CD4-positive, CD25-positive, alpha-beta regulatory T cell (primary cell): ENCODE measurements at regions not wholly inside any gene's neighbourhood (a gene's known extent, or its start where the extent isn't known, plus 50 kb on each side); places are given as distances from the start of the nearest gene placed in this dataset.

Experiments used
- ATAC-seq, 2 donors: fragments of 150-1000 bp; cut with Tn5 transposase; one replicate each; pipeline ENCODE4 v1.10.0; 2021; ENCODE audit warnings: low read depth in 2 of 2, moderate number of reproducible peaks in 2 of 2, moderate library complexity in 1 of 2
- DNase-seq, 3 donors: peaks; one replicate each; pipeline versions ENCODE4 v3.0.0 to v3.0.0-alpha.2; 2012 to 2022; ENCODE audit warnings: mixed read lengths in 1 of 3
- H3K27ac ChIP-seq: one replicate; pipeline ENCODE4 v1.7.0; 2013; ENCODE audit warnings: mild to moderate bottlenecking, low read length; ENCODE audit not compliant: insufficient read depth, poor library complexity, severe bottlenecking
- H3K27me3 ChIP-seq: one replicate; pipeline ENCODE4 v1.7.0; 2013; ENCODE audit warnings: low read length; ENCODE audit not compliant: control insufficient read depth, insufficient read depth
- H3K36me3 ChIP-seq: one replicate; pipeline ENCODE4 v1.7.0; 2013; ENCODE audit warnings: mild to moderate bottlenecking, low read length, moderate library complexity; ENCODE audit not compliant: control insufficient read depth, insufficient read depth
- H3K4me1 ChIP-seq: 2 replicates; pipeline ENCODE4 v1.7.0; 2013; ENCODE audit warnings: mild to moderate bottlenecking, low read length; ENCODE audit not compliant: insufficient read depth, control insufficient read depth, poor library complexity, severe bottlenecking
- H3K4me3 ChIP-seq: one replicate; pipeline ENCODE4 v1.7.0; 2013; ENCODE audit warnings: low read depth, mild to moderate bottlenecking, low read length, moderate library complexity
- H3K9me3 ChIP-seq, 2 experiments: 1 replicate in 1 of 2; 2 replicates in 1 of 2; pipeline ENCODE4 v1.7.0; 2013; ENCODE audit warnings: low read length in 2 of 2, mild to moderate bottlenecking in 1 of 2, moderate library complexity in 1 of 2; ENCODE audit not compliant: control insufficient read depth in 2 of 2
- H3K27ac Mint-ChIP-seq, 3 donors: one replicate each; pipeline ENCODE4 v1.8.0; 2020 to 2022; ENCODE audit warnings: mild to moderate bottlenecking in 3 of 3, mixed read lengths in 3 of 3, moderate library complexity in 2 of 3
- H3K27me3 Mint-ChIP-seq: one replicate; pipeline ENCODE4 v1.8.0; 2022; ENCODE audit warnings: mild to moderate bottlenecking, mixed read lengths
- H3K36me3 Mint-ChIP-seq: one replicate; pipeline ENCODE4 v1.8.0; 2020; ENCODE audit warnings: mixed read lengths
- H3K4me1 Mint-ChIP-seq, 4 donors: one replicate each; pipeline ENCODE4 v1.8.0; 2020 to 2022; ENCODE audit warnings: mixed read lengths in 4 of 4, mild to moderate bottlenecking in 1 of 4
- H3K4me3 Mint-ChIP-seq, 4 donors: one replicate each; pipeline ENCODE4 v1.8.0; 2020 to 2022; ENCODE audit warnings: mild to moderate bottlenecking in 4 of 4, mixed read lengths in 4 of 4, moderate library complexity in 3 of 4
- H3K9me3 Mint-ChIP-seq, 7 donors: one replicate each; pipeline ENCODE4 v1.8.0; 2020 to 2022; ENCODE audit warnings: mixed read lengths in 7 of 7, mild to moderate bottlenecking in 3 of 7, moderate library complexity in 2 of 7

DNA sequence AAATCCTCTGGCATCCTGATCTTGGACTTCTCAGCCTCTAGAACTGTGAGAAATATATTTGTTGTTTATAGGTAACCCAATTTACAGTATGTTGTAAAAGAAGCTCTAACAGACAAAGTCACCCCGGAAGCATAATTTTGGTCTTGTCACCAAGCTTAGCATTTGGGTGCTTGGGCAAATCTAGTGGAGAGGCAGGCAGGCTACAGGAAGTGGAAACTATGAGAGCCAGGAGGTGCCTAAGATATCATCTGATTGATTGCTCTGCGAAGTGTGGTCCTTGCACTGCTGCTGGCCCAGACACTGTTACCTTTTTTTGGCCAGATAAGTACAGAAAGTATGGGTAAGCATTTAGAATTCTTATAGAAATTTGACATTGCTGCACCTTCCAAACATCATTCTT, 102.9 kb downstream of the CDC42EP3 start:
- DNase-seq = peak in 2 of 3 donors; percentile 19 to 64

DNA sequence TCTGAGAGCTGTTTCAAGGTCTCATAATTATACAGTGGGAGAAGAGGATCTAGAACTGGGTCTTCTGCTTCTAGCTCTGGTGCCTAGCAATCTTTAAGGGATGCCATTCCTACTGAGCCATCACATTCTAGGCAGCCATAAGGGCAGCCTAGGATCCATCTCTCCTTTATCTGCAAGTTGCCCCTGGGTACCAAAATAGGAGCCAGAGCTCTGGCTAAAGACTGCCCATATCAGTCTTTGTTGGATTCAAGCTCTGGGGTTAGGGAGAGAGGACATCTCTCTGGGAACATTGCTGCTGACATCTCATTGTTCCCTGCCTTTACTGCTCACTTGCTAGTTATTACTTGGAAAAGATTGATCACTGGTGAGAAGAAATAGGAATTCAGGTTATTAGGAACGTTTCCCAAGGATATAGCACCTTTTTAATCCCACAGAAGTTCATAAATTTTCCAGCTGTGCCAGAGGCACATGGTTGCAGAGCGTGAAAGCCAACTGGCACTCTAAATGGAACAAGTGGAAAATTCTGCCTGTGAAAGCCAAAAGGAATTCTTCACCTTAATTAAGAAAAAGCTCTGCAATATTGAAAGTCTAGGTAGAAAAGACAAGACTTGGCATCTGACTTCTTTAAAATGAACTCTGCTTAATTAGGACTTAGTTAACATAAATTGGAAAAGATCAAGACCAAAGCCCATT, 102.2 kb downstream of the CDC42EP3 start:
- no peaks in the 10 kb centered on the region for H3K9me3 ChIP-seq
- DNase-seq (no peak), ATAC-seq (no peak)
- Mint-ChIP-seq H3K36me3 (no peaks in the 10 kb centered on the region), H3K9me3 (peaks cover 0 to 2% (median 0%) of the 10 kb centered on the region in 7 donors), H3K4me1 (peaks cover 11 to 15% (median 13%) of the 10 kb centered on the region in 4 donors), H3K4me3 (no peak overlapping the region), H3K27me3 (peaks cover 5% of the 10 kb centered on the region), H3K27ac (peak overlapping the region in 1 of 3 donors; percentile 44)
- H3K4me1 ChIP-seq = peaks cover 11% of the 10 kb centered on the region
- H3K4me3 ChIP-seq = no peak overlapping the region
- H3K27ac ChIP-seq = no peak overlapping the region
- H3K27me3 ChIP-seq = no peaks in the 10 kb centered on the region
- H3K36me3 ChIP-seq = no peaks in the 10 kb centered on the region

More for the DNA sequence above, 102.9 kb downstream of the CDC42EP3 start:
- no peaks in the 10 kb centered on the region for H3K36me3 Mint-ChIP-seq
- Histone ChIP-seq H3K9me3 (no peaks in the 10 kb centered on the region), H3K36me3 (no peaks in the 10 kb centered on the region), H3K27me3 (no peaks in the 10 kb centered on the region), H3K4me3 (peak overlapping the region; percentile 9), H3K4me1 (peaks cover 11% of the 10 kb centered on the region), H3K27ac (no peak overlapping the region)
- peaks cover 7 to 16% (median 13%) of the 10 kb centered on the region in 4 donors for H3K4me1 Mint-ChIP-seq
- H3K27me3 Mint-ChIP-seq = peaks cover 5% of the 10 kb centered on the region
- ATAC-seq = peak; percentile 76 to 77
- peak overlapping the region in 1 of 3 donors; percentile 44 for H3K27ac Mint-ChIP-seq
- no peak overlapping the region for H3K4me3 Mint-ChIP-seq
- peaks cover 0 to 2% (median 0%) of the 10 kb centered on the region in 7 donors for H3K9me3 Mint-ChIP-seq

GRCh38 chr2:37569986-37570679, 101.3 kb downstream of the CDC42EP3 start:
- H3K4me3 Mint-ChIP-seq = no peak overlapping the region
- Histone ChIP-seq H3K27ac (no peak overlapping the region), H3K9me3 (no peaks in the 10 kb centered on the region), H3K4me1 (peaks cover 11% of the 10 kb centered on the region), H3K36me3 (no peaks in the 10 kb centered on the region), H3K27me3 (no peaks in the 10 kb centered on the region), H3K4me3 (no peak overlapping the region)
- H3K27ac Mint-ChIP-seq = no peak overlapping the region
- H3K4me1 Mint-ChIP-seq = peaks cover 11 to 15% (median 13%) of the 10 kb centered on the region in 4 donors
- no peaks in the 10 kb centered on the region for H3K36me3 Mint-ChIP-seq
- DNase-seq (no peak), ATAC-seq (no peak)
- peaks cover 5% of the 10 kb centered on the region for H3K27me3 Mint-ChIP-seq
- H3K9me3 Mint-ChIP-seq = peaks cover 0 to 2% (median 0%) of the 10 kb centered on the region in 7 donors

- H3K9me3 Mint-ChIP-seq = peaks cover 0 to 2% (median 0%) of the 10 kb centered on the region in 7 donors
- H3K27me3 Mint-ChIP-seq = peaks cover 5% of the 10 kb centered on the region
- no peaks in the 10 kb centered on the region for H3K9me3 ChIP-seq
- DNase-seq (no peak), ATAC-seq (peak in 1 of 2 donors; percentile 31)
- H3K4me3 Mint-ChIP-seq = peak overlapping the region in 1 of 4 donors; percentile 67
- no peaks in the 10 kb centered on the region for H3K36me3 ChIP-seq
- H3K27me3 ChIP-seq = no peaks in the 10 kb centered on the region
- H3K4me1 Mint-ChIP-seq = peaks cover 11 to 15% (median 13%) of the 10 kb centered on the region in 4 donors
- H3K27ac ChIP-seq = no peak overlapping the region
- H3K4me3 ChIP-seq = no peak overlapping the region
- H3K36me3 Mint-ChIP-seq = no peaks in the 10 kb centered on the region
- no peak overlapping the region for H3K27ac Mint-ChIP-seq
- peaks cover 11% of the 10 kb centered on the region for H3K4me1 ChIP-seq
These were observed 100.5 kb downstream of the CDC42EP3 start for GRCh38 chr2:37570773-37571586.

DNA sequence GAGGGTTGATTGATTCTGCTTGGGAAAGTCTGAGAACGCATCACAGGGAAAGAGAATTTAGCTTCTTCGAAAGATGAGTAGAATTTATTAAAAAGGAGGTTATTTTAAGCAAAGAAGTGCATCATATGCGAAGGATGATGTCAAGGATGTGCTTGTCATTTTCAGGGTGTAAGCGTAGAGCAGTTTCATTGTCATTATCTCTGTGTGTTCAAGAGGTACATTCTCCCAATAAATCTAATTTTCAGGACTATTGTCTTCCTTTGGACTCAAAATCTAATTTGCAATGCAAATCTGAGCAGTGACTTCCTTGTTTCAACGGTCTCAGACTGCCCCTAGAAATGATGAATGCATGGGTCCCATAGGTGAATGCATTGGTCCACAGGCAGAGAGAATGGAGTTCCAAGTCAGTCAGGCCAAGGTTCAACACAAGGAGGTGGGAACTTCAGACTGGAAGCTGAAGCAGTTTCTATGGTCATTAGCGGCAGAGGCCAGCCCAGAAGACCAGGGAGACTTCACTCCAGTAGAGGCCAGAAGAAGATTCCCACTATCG, 99.8 kb downstream of the CDC42EP3 start:
- Mint-ChIP-seq H3K27ac (no peak overlapping the region), H3K4me1 (peaks cover 10 to 18% (median 12%) of the 10 kb centered on the region in 4 donors), H3K9me3 (peaks cover 0 to 5% (median 1%) of the 10 kb centered on the region in 7 donors), H3K27me3 (peaks cover 5% of the 10 kb centered on the region), H3K4me3 (no peak overlapping the region), H3K36me3 (no peaks in the 10 kb centered on the region)
- no peaks in the 10 kb centered on the region for H3K36me3 ChIP-seq
- H3K4me1 ChIP-seq = peaks cover 11% of the 10 kb centered on the region
- no peak for ATAC-seq
- H3K9me3 ChIP-seq = no peaks in the 10 kb centered on the region
- H3K27me3 ChIP-seq = no peaks in the 10 kb centered on the region
- DNase-seq = no peak
- no peak overlapping the region for H3K4me3 ChIP-seq
- no peak overlapping the region for H3K27ac ChIP-seq

GRCh38 chr2:37573451-37574388, 97.7 kb downstream of the CDC42EP3 start:
- Histone ChIP-seq H3K27ac (no peak overlapping the region), H3K36me3 (no peaks in the 10 kb centered on the region), H3K4me3 (no peak overlapping the region), H3K27me3 (no peaks in the 10 kb centered on the region), H3K4me1 (peaks cover 6% of the 10 kb centered on the region), H3K9me3 (no peaks in the 10 kb centered on the region)
- ATAC-seq = no peak
- Mint-ChIP-seq H3K27me3 (peaks cover 9% of the 10 kb centered on the region), H3K9me3 (peaks cover 0 to 5% (median 0%) of the 10 kb centered on the region in 7 donors), H3K4me1 (peaks cover 7 to 17% (median 9%) of the 10 kb centered on the region in 4 donors), H3K36me3 (no peaks in the 10 kb centered on the region), H3K27ac (peak overlapping the region in 1 of 3 donors; percentile 20), H3K4me3 (no peak overlapping the region)
- no peak for DNase-seq
